Neural cell (in vitro differentiated cells): ENCODE measurements at regions not wholly inside any gene's neighbourhood (a gene's known extent, or its start where the extent isn't known, plus 50 kb on each side); places are given as distances from the start of the nearest gene placed in this dataset.

Source experiments
- CTCF ChIP-seq: fragments of 450-650 bp; IDR thresholded peaks from 2 replicates; pipeline ENCODE4 v1.5.1; 2014; ENCODE audit warnings: antibody characterized with exemption, mild to moderate bottlenecking, moderate library complexity; ENCODE audit not compliant: poor library complexity, severe bottlenecking
- EP300 ChIP-seq: fragments of 450-650 bp; conservative IDR thresholded peaks from 2 replicates; pipeline ENCODE4 v1.6.1; 2014; ENCODE audit warnings: antibody characterized with exemption, mild to moderate bottlenecking, moderate library complexity; ENCODE audit not compliant: poor library complexity, severe bottlenecking
- MXI1 ChIP-seq: fragments of 450-650 bp; conservative IDR thresholded peaks from 2 replicates; pipeline ENCODE4 v1.6.1; 2014; ENCODE audit warnings: antibody characterized with exemption, mild to moderate bottlenecking; ENCODE audit not compliant: poor library complexity, severe bottlenecking
- POLR2AphosphoS5 ChIP-seq: IDR thresholded peaks from 2 replicates; pipeline ENCODE4 v1.6.1; 2012
- SMC3 ChIP-seq: fragments of 450-650 bp; conservative IDR thresholded peaks from 2 replicates; pipeline ENCODE4 v1.6.1; 2014; ENCODE audit warnings: antibody characterized with exemption, mild to moderate bottlenecking, moderate library complexity; ENCODE audit not compliant: poor library complexity
- TAF1 ChIP-seq: IDR thresholded peaks from 2 replicates; pipeline ENCODE4 v1.6.1; 2012; ENCODE audit warnings: low read depth

GRCh38 chr3:117874028-117874690 lies 1160.5 kb downstream of the IGSF11 start:
- TF ChIP-seq CTCF (no peak), MXI1 (no peak), TAF1 (no peak), SMC3 (no peak), POLR2AphosphoS5 (no peak), EP300 (no peak)
